ENCODE measurements at regions not wholly inside any gene's neighbourhood (a gene's known extent, or its start where the extent isn't known, plus 50 kb on each side); places are given as distances from the start of the nearest gene placed in this dataset.
A peak's percentile ranks its signal among the peaks of the same experiment; 100 is the strongest.
"Not testable (repeated sequence)": the region's sequence is repeated elsewhere in the genome, so short reads cannot be mapped to it uniquely, and the experiment has no call there.

- no peak for DNase-seq (ENCODE audit: low read depth, low spot score)
Measured at GRCh38 chr12:14207905-14208551, 157.5 kb upstream of the ATF7IP start.

DNA sequence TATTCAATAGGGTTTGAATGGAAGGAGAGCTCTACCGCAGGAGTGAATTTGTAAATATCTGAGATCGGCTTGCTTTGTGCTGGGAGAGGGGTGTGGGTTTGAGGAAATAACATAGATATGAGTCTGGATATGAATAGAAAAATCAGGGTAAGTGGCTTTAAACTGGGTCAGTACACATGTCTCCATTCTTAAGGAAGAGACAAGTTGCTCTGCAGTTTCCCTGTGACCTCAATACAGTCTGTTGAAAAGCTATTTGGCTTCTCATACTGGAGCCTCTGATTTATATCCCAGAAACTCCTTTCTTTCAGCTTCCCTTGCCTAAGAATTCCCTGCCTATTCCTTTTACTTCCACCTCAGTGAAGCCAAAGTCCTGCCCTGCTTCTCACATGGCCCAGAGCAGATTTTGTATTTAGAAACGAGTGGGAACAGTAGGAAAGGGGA is 153.5 kb upstream of the ATF7IP start:
- no peak for DNase-seq (ENCODE audit: low read depth, low spot score)

DNA sequence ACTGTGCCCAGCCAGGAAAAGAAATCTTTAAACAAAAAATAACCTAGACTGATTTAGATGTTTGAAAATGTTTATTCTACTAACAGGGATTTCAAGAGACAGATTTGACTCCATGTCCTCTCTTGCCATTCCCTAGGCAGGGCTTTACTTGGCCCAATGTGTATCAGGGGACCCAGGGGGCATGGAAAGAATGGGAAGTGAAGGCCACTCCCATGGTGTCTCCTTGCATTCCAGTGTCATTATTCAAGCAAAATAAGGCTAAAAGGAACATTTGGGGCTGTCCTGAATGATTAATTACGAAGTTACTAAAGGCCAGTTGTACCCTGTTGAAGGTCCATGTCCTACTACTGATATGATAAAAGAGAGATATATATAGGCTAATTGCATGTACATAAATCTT is 151.9 kb upstream of the ATF7IP start:
- DNase-seq (ENCODE audit: low read depth, low spot score): no peak

GRCh38 chr12:14214495-14214894 is 151.0 kb upstream of the ATF7IP start:
- DNase-seq (ENCODE audit: low read depth, low spot score): no peak

DNA sequence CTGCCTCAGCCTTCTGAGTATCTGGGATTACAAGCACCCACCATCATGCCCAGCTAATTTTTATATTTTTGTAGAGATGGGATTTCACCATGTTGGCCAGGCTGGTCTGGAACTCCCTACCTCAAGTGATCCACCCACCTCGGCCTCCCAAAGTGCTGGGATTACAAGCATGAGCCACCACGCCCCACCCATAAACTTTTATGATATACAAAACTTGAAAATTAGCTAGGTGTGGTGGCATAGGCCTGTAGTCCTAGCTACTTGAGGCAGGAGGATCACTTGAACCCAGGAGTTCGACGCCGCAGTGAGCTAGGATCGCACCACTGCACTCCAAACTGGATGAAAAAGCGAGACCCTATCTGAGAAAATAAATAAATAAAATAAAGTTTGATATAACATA is 149.5 kb upstream of the ATF7IP start:
- not testable (repeated sequence) for DNase-seq (ENCODE audit: low read depth, low spot score)

- no peak for DNase-seq (ENCODE audit: low read depth, low spot score)
Measured at GRCh38 chr12:14216405-14217294, 148.8 kb upstream of the ATF7IP start.

DNA sequence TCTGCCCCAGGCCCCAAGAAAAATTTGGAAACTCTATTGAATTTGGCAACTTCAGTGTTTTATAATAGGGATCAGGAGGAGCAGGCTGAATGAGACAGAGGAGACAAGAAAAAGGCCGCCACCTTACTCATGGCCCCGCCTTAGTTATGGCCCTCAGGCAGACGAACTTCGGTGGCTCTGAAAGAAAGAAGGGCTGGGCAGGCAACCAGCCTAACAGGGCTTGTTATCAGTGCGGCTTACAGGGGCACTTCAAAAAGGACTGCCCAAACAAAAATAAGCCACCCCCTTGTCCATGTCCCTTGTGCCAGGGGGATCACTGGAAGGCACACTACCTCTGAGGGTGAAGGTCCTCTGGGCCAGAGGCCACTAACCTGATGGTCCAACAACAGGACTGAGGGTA is 146.3 kb upstream of the ATF7IP start:
- DNase-seq (ENCODE audit: low read depth, low spot score): no peak

DNA sequence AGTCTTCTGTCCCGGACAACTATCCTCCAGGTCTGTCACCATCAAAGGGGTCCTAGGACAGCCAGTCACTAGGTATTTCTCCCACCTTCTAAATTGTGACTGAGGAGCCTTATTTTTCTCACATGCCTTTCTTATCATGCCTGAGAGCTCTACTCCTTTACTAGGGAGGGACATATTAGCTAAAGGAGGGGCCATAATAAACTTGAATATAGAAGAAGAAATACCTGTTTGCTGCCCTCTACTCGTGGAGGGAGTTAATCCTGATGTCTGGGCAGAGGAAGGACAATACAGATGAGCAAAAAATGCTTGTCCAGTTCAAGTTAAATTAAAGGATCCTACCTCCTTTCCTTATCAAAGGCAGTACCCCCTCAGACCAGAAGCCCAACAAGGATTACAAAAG is 145.8 kb upstream of the ATF7IP start:
- not testable (repeated sequence) for DNase-seq (ENCODE audit: low read depth, low spot score)

- no peak for DNase-seq (ENCODE audit: low read depth, low spot score)
Measured at GRCh38 chr12:14225064-14225463, 140.4 kb upstream of the ATF7IP start.

DNA sequence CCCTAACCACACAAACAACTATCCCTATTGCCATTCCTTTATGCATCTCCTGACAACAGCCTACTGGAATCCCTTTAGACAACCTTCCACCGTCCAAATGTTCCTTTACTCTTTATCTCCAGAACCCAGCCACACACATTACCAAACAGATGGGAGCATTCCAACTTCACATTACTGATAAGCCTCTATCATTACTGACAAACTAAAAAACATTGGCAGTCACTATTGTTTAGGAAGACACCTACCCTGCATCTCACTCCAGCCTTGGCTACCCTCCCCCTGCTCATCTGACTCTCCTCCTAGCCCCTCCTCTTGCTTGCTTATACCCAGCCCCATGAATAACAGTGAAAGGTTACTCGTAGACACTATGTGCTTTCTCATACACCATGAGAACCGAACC is 130.3 kb upstream of the ATF7IP start:
- DNase-seq (ENCODE audit: low read depth, low spot score): not testable (repeated sequence)

DNA sequence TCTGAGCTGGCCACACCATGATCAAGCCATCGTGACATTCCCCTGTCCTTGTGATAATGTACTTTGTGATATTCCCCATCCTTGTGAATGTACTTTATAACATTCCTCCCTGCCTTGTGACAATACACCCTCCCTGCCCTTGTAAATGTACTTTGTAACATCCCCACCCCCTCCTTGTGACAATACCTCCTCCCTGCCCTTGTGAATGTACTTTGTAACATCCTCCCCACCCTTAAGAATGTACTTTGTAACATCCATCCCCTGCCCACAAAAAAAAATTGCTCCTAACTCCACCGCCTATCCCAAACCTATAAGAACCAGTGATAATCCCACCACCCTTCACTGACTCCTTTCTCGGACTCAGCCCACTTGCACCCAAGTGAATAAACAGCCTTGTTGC is 128.8 kb upstream of the ATF7IP start:
- DNase-seq (ENCODE audit: low read depth, low spot score): not testable (repeated sequence)

GRCh38 chr12:14238221-14238792 is 127.2 kb upstream of the ATF7IP start:
- no peak for DNase-seq (ENCODE audit: low read depth, low spot score)

- DNase-seq (ENCODE audit: low read depth, low spot score): peak; percentile 12
Measured at GRCh38 chr12:14239350-14239934, 126.0 kb upstream of the ATF7IP start.

DNA sequence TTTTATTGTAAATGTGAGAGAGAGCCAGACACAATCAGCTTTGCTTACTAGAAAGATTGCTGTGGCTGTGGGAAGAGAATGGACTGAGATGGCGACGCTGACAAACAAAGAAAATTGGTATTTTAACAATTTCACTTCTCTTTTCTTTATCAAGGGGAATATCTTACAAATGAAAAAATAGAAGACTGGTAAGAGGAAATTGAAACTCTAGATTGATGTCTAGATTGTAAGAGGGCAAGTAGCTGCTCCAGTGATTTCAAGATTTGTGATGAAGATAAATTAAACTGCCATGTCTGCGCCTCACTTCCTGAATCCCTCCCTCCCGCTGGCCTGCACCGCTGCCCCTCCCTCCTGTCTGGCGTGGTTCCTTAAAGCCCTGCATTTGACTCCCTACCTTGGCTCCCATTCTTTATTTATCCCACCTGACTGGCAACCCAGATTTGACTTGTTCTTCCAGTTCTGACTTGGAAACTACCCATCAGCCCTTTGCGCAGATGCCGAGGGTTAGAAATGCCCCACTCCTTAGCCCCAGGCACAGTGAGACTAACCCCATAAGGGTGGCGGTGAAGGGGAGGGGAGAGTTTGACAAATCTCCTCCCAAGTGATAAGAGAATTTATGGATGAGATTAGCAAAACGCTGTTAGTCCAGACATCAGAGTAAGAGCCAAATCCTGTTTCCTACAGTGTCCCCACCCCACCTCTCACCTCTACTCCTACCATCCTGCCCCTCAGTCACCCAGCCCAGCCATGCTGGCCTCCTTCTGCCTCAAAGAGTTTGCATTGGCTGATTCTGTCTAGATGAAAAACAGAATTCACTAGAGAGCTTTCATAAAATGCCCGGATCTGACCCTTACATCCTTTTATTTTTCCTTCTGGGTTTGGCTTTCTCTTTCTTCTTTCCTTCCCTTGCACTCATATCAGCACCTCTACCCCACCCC is 125.3 kb upstream of the ATF7IP start:
- no peak for DNase-seq (ENCODE audit: low read depth, low spot score)

- no peak for DNase-seq (ENCODE audit: low read depth, low spot score)
Measured at GRCh38 chr12:14240873-14241220, 124.6 kb upstream of the ATF7IP start.

- DNase-seq (ENCODE audit: low read depth, low spot score): not testable (repeated sequence)
Measured at GRCh38 chr12:14242825-14243224, 122.7 kb upstream of the ATF7IP start.

GRCh38 chr12:14243941-14244340 is 121.5 kb upstream of the ATF7IP start:
- DNase-seq (ENCODE audit: low read depth, low spot score): no peak

DNA sequence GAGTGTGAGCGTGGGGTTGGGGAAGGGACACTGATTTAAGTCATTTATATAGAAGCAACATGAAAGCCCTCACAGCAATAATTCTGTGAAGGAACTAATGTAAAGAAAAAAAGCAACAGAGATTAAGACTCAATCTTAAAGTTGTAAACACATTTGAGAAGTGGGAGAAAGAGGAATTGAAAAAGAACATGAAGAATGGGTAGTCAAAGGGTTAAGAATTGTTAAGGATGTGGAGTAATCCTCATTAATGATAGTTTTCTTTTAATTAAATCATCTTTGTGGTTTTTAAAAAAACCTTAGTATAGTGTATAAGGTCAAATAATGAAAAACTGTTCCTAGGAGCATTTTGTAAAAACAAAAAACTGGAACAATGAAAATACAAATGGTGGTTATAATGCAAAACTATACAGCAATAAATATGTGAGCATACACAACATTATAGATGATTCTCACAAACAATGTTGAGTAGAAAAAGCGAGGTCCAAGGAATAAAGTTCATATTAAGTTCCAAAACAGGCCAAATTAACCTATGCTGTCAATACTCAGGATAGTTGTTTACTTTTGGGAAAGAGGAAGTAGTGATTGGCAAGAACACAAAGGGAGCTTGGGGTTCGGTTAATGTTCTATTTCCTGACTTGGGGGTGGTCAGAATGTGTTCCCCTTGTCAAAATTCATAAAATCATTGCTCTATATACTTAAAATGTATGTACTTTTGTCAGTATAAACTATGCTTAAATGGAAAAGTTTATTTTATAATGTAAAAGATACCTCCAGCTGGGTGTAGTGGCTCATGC is 120.4 kb upstream of the ATF7IP start:
- no peak for DNase-seq (ENCODE audit: low read depth, low spot score)

DNA sequence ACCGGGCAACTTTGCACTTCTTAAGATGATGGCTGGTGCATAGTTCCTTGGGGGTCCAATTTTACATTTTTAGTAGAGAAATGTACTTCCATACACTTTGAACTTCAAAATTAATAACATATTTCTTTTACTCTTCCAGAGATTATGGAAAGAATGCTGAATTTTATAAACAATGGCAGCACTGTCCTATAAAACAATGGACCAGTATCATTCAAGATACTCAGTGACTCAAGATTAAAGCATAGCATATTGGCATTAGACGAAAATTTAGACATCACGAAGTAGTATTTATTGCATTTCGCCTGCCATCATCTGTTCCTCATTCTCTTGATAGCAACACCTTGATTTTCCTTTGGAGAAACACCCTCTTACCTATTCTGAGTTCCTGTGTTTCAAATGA is 118.3 kb upstream of the ATF7IP start:
- DNase-seq (ENCODE audit: low read depth, low spot score): no peak

GRCh38 chr12:14249368-14249767 is 116.1 kb upstream of the ATF7IP start:
- no peak for DNase-seq (ENCODE audit: low read depth, low spot score)

Measured in iPS DF 19.7 (cell line).